ENCODE measurements at regions not wholly inside any gene's neighbourhood (a gene's known extent, or its start where the extent isn't known, plus 50 kb on each side); places are given as distances from the start of the nearest gene placed in this dataset.
A peak's percentile ranks its signal among the peaks of the same experiment; 100 is the strongest.
"Not testable (repeated sequence)": the region's sequence is repeated elsewhere in the genome, so short reads cannot be mapped to it uniquely, and the experiment has no call there.

- H3K27me3 ChIP-seq (ENCODE audit: control insufficient read depth, insufficient read depth, low read length) = peaks cover 85% of the 10 kb centered on the region
- no peaks in the 10 kb centered on the region for H3K36me3 ChIP-seq (ENCODE audit: control insufficient read depth, insufficient read depth, low read length)
- H3K9ac ChIP-seq (ENCODE audit: low read depth, low read length) = no peak overlapping the region
- H3K4me3 ChIP-seq (ENCODE audit: low read depth, low read length) = peak overlapping the region; percentile 53
- no peaks in the 10 kb centered on the region for H3K4me1 ChIP-seq (ENCODE audit: control insufficient read depth, insufficient read depth, low read length)
- no peaks in the 10 kb centered on the region for H3K9me3 ChIP-seq (ENCODE audit: control insufficient read depth, insufficient read depth, low read length)
Measured at GRCh38 chr20:25865715-25866656, 169.3 kb upstream of the ZNF337 start.

- H3K4me1 ChIP-seq (ENCODE audit: control insufficient read depth, insufficient read depth, low read length); H3K9me3 ChIP-seq (ENCODE audit: control insufficient read depth, insufficient read depth, low read length); H3K36me3 ChIP-seq (ENCODE audit: control insufficient read depth, insufficient read depth, low read length); H3K9ac ChIP-seq (ENCODE audit: low read depth, low read length): not testable (repeated sequence)
- peak overlapping the region; percentile 53 for H3K4me3 ChIP-seq (ENCODE audit: low read depth, low read length)
- H3K27me3 ChIP-seq (ENCODE audit: control insufficient read depth, insufficient read depth, low read length) = peaks cover 90% of the 10 kb centered on the region
Measured at GRCh38 chr20:25864963-25865714, 168.5 kb upstream of the ZNF337 start.

GRCh38 chr20:25864326-25864962, 167.8 kb upstream of the ZNF337 start:
- H3K27me3 ChIP-seq (ENCODE audit: control insufficient read depth, insufficient read depth, low read length) = peaks cover 94% of the 10 kb centered on the region
- no peak overlapping the region for H3K4me3 ChIP-seq (ENCODE audit: low read depth, low read length)
- H3K9me3 ChIP-seq (ENCODE audit: control insufficient read depth, insufficient read depth, low read length) = no peaks in the 10 kb centered on the region
- H3K9ac ChIP-seq (ENCODE audit: low read depth, low read length) = no peak overlapping the region
- H3K36me3 ChIP-seq (ENCODE audit: control insufficient read depth, insufficient read depth, low read length) = no peaks in the 10 kb centered on the region
- H3K4me1 ChIP-seq (ENCODE audit: control insufficient read depth, insufficient read depth, low read length) = no peaks in the 10 kb centered on the region

GRCh38 chr20:25863536-25864325, 167.1 kb upstream of the ZNF337 start:
- H3K4me1 ChIP-seq (ENCODE audit: control insufficient read depth, insufficient read depth, low read length) = no peaks in the 10 kb centered on the region
- peaks cover 94% of the 10 kb centered on the region for H3K27me3 ChIP-seq (ENCODE audit: control insufficient read depth, insufficient read depth, low read length)
- H3K36me3 ChIP-seq (ENCODE audit: control insufficient read depth, insufficient read depth, low read length) = no peaks in the 10 kb centered on the region
- peak overlapping the region; percentile 55 for H3K4me3 ChIP-seq (ENCODE audit: low read depth, low read length)
- H3K9me3 ChIP-seq (ENCODE audit: control insufficient read depth, insufficient read depth, low read length) = no peaks in the 10 kb centered on the region
- H3K9ac ChIP-seq (ENCODE audit: low read depth, low read length) = no peak overlapping the region

- peaks cover 94% of the 10 kb centered on the region for H3K27me3 ChIP-seq (ENCODE audit: control insufficient read depth, insufficient read depth, low read length)
- H3K4me3 ChIP-seq (ENCODE audit: low read depth, low read length) = peak overlapping the region; percentile 55
- not testable (repeated sequence) for H3K9ac ChIP-seq (ENCODE audit: low read depth, low read length); H3K4me1 ChIP-seq (ENCODE audit: control insufficient read depth, insufficient read depth, low read length); H3K9me3 ChIP-seq (ENCODE audit: control insufficient read depth, insufficient read depth, low read length); H3K36me3 ChIP-seq (ENCODE audit: control insufficient read depth, insufficient read depth, low read length)
Measured at GRCh38 chr20:25862967-25863530, 166.4 kb upstream of the ZNF337 start.

- Histone ChIP-seq H3K27me3 (ENCODE audit: control insufficient read depth, insufficient read depth, low read length) (peaks cover 71% of the 10 kb centered on the region), H3K36me3 (ENCODE audit: control insufficient read depth, insufficient read depth, low read length) (no peaks in the 10 kb centered on the region), H3K4me1 (ENCODE audit: control insufficient read depth, insufficient read depth, low read length) (no peaks in the 10 kb centered on the region), H3K9me3 (ENCODE audit: control insufficient read depth, insufficient read depth, low read length) (no peaks in the 10 kb centered on the region), H3K4me3 (ENCODE audit: low read depth, low read length) (peak overlapping the region; percentile 18), H3K9ac (ENCODE audit: low read depth, low read length) (no peak overlapping the region)
Measured at GRCh38 chr20:25860531-25861150, 164.0 kb upstream of the ZNF337 start.

- Histone ChIP-seq H3K9me3 (ENCODE audit: control insufficient read depth, insufficient read depth, low read length) (no peaks in the 10 kb centered on the region), H3K4me1 (ENCODE audit: control insufficient read depth, insufficient read depth, low read length) (no peaks in the 10 kb centered on the region), H3K4me3 (ENCODE audit: low read depth, low read length) (peak overlapping the region; percentile 18), H3K36me3 (ENCODE audit: control insufficient read depth, insufficient read depth, low read length) (no peaks in the 10 kb centered on the region), H3K9ac (ENCODE audit: low read depth, low read length) (no peak overlapping the region), H3K27me3 (ENCODE audit: control insufficient read depth, insufficient read depth, low read length) (peaks cover 63% of the 10 kb centered on the region)
Measured at GRCh38 chr20:25859649-25860530, 163.2 kb upstream of the ZNF337 start.

- no peaks in the 10 kb centered on the region for H3K4me1 ChIP-seq (ENCODE audit: control insufficient read depth, insufficient read depth, low read length)
- H3K27me3 ChIP-seq (ENCODE audit: control insufficient read depth, insufficient read depth, low read length) = peaks cover 52% of the 10 kb centered on the region
- peak overlapping the region; percentile 30 for H3K4me3 ChIP-seq (ENCODE audit: low read depth, low read length)
Measured at GRCh38 chr20:25858495-25859425, 162.1 kb upstream of the ZNF337 start.

GRCh38 chr20:25857091-25857788, 160.6 kb upstream of the ZNF337 start:
- H3K9ac ChIP-seq (ENCODE audit: low read depth, low read length); H3K9me3 ChIP-seq (ENCODE audit: control insufficient read depth, insufficient read depth, low read length); H3K4me1 ChIP-seq (ENCODE audit: control insufficient read depth, insufficient read depth, low read length); H3K36me3 ChIP-seq (ENCODE audit: control insufficient read depth, insufficient read depth, low read length); H3K4me3 ChIP-seq (ENCODE audit: low read depth, low read length): not testable (repeated sequence)
- H3K27me3 ChIP-seq (ENCODE audit: control insufficient read depth, insufficient read depth, low read length) = peaks cover 39% of the 10 kb centered on the region

More at GRCh38 chr20:25858495-25859425, 162.1 kb upstream of the ZNF337 start:
- Histone ChIP-seq H3K9ac (ENCODE audit: low read depth, low read length) (no peak overlapping the region), H3K36me3 (ENCODE audit: control insufficient read depth, insufficient read depth, low read length) (no peaks in the 10 kb centered on the region), H3K9me3 (ENCODE audit: control insufficient read depth, insufficient read depth, low read length) (no peaks in the 10 kb centered on the region)

All from iPS-15b (cell line).